Caco-2 (cell line): ENCODE measurements at regions not wholly inside any gene's neighbourhood (a gene's known extent, or its start where the extent isn't known, plus 50 kb on each side); places are given as distances from the start of the nearest gene placed in this dataset.

Experiments used
- BruUV-seq: library from RNA; stranded (reverse); fragments of 400-500 nt; replicated peaks from 2 replicates; lab custom pipeline; 2021; lab: Mats Ljungman, UMichigan
- CTCF ChIA-PET: fragments of 300-600 bp; sonication (Branson Sonifier 250); formaldehyde crosslinking; loops from one replicate; lab custom pipeline; 2022; ENCODE audit warnings: antibody characterized with exemption; lab: Charles Lee
- POLR2A ChIA-PET: fragments of 300-600 bp; sonication (Branson Sonifier 250); formaldehyde crosslinking; loops from one replicate; lab custom pipeline; 2022; ENCODE audit warnings: antibody characterized with exemption; lab: Charles Lee
- DNase-seq, 2 experiments: peaks; one replicate each; pipeline versions ENCODE4 v3.0.0 to v3.0.0-alpha.2; 2020 to 2022
- H3K27me3 ChIP-seq: replicated peaks from 2 replicates; pipeline ENCODE4 v1.6.0; 2011; ENCODE audit warnings: low read length; ENCODE audit not compliant: control insufficient read depth, insufficient read depth
- H3K36me3 ChIP-seq: 2 replicates; pipeline ENCODE4 v1.5.1; 2011; ENCODE audit warnings: low read length; ENCODE audit not compliant: control insufficient read depth, insufficient read depth
- H3K4me1 ChIP-seq: fragments of 250-450 bp; sonication (Bioruptor Pico); 2 replicates; pipeline ENCODE4 v1.5.1; 2020; ENCODE audit warnings: mild to moderate bottlenecking
- H3K4me3 ChIP-seq: 2 replicates; pipeline ENCODE4 v1.5.1; 2011; ENCODE audit warnings: low read depth, mild to moderate bottlenecking, control low read depth, low read length
- H3K9me3 ChIP-seq: fragments of 250-450 bp; sonication (Bioruptor Pico); 2 replicates; pipeline ENCODE4 v1.5.1; 2020; ENCODE audit warnings: mild to moderate bottlenecking, moderate library complexity
- H3K27ac Mint-ChIP-seq: one replicate; pipeline ENCODE4 v1.8.0; 2022; ENCODE audit warnings: mixed read lengths; ENCODE audit not compliant: unreplicated experiment
- H3K27me3 Mint-ChIP-seq: one replicate; pipeline ENCODE4 v1.8.0; 2022; ENCODE audit warnings: mixed read lengths; ENCODE audit not compliant: insufficient read depth, unreplicated experiment
- H3K36me3 Mint-ChIP-seq: one replicate; pipeline ENCODE4 v1.8.0; 2022; ENCODE audit warnings: mild to moderate bottlenecking, mixed read lengths; ENCODE audit not compliant: insufficient read depth, unreplicated experiment
- H3K4me1 Mint-ChIP-seq: one replicate; pipeline ENCODE4 v1.8.0; 2022; ENCODE audit warnings: low read depth, mixed read lengths; ENCODE audit not compliant: unreplicated experiment
- H3K4me3 Mint-ChIP-seq: one replicate; pipeline ENCODE4 v1.8.0; 2022; ENCODE audit warnings: mild to moderate bottlenecking, moderate library complexity, mixed read lengths; ENCODE audit not compliant: unreplicated experiment
- H3K9me3 Mint-ChIP-seq: one replicate; pipeline ENCODE4 v1.8.0; 2022; ENCODE audit warnings: mixed read lengths; ENCODE audit not compliant: unreplicated experiment
- CTCF ChIP-seq, 2 experiments: fragments of 200-600 bp in 1 of 2; IDR thresholded peaks; 1 replicate in 1 of 2; 2 replicates in 1 of 2; pipeline versions ENCODE4 v1.5.1 to v1.8.0; 2011 to 2022; ENCODE audit warnings: antibody characterized with exemption in 1 of 2, control low read depth in 1 of 2, inconsistent platforms in 1 of 2, low read depth in 1 of 2, low read length in 1 of 2, mild to moderate bottlenecking in 1 of 2, moderate library complexity in 1 of 2; ENCODE audit not compliant: insufficient read depth in 1 of 2, severe bottlenecking in 1 of 2, unreplicated experiment in 1 of 2
- intact Hi-C: fragments of 100-400 bp; cut with micrococcal nuclease; formaldehyde crosslinking; loops from one replicate; pipeline ENCODE4 v1.10.0; 2022; ENCODE audit not compliant: unreplicated experiment

DNA sequence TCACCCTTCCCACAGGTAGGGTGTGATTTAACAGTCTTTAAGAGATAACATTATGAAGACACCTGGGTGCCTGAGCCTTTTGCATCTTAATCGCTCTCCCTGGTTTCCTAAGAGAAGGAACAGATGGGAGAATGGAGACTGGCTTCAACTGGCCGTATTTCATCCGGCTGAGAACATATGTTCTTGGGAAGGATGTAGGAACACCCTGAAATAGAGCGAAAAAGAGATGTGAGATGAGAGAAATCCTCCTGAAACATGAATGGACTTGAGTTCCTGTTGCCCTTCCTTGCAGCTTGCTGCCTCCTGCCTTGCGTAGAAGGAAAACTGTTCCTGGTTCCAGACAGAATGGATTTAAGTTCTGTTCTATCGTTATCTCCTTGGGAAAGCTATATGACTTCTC, 385.4 kb upstream of the RBFOX1 start:
- Mint-ChIP-seq H3K4me1 (no peaks in the 10 kb centered on the region), H3K27ac (no peak overlapping the region), H3K36me3 (no peaks in the 10 kb centered on the region), H3K27me3 (peaks cover 2% of the 10 kb centered on the region), H3K4me3 (no peak overlapping the region), H3K9me3 (no peaks in the 10 kb centered on the region)
- Histone ChIP-seq H3K27me3 (no peaks in the 10 kb centered on the region), H3K4me1 (no peaks in the 10 kb centered on the region), H3K36me3 (no peaks in the 10 kb centered on the region), H3K4me3 (no peak overlapping the region), H3K9me3 (no peaks in the 10 kb centered on the region)
- no TSS peak for BruUV-seq
- no peak for DNase-seq
- intact Hi-C loops, result no loop called here
- CTCF ChIA-PET, result no interaction called here
- TF ChIP-seq CTCF (IDR thresholded peaks at IDR 0.05; ENCODE audit: insufficient read depth in 1 of 2, low read depth in 1 of 2, low read length in 1 of 2, severe bottlenecking in 1 of 2, unreplicated experiment in 1 of 2), result no peak
- POLR2A ChIA-PET, result no interaction called here

GRCh38 chr16:6946802-6947201, 385.8 kb upstream of the RBFOX1 start:
- intact Hi-C loops, result no loop called here
- H3K27ac Mint-ChIP-seq, result no peak overlapping the region

DNA sequence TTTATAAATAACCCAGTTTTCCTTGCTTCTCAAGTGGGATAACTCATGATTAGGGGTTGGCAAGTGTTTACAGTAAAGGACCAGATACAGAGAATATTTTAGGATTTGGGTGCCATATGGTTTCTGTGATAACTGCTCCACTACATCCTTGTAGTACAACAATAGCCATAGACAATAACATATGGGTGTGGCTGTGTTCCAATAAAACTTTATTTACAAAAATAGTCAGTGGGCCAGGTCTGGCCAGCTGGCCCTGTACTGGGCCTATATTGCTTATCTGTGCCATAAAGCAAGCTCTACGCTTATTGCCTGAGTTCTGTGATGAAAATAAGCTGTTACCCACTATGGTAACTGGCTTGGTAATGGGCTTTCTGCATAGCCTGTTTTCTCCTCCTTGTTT, 386.5 kb upstream of the RBFOX1 start:
- POLR2A ChIA-PET, result no interaction called here
- TF ChIP-seq CTCF (IDR thresholded peaks at IDR 0.05; ENCODE audit: insufficient read depth in 1 of 2, low read depth in 1 of 2, low read length in 1 of 2, severe bottlenecking in 1 of 2, unreplicated experiment in 1 of 2), result no peak
- peaks cover 2% of the 10 kb centered on the region for H3K27me3 Mint-ChIP-seq
- Histone ChIP-seq H3K9me3 (no peaks in the 10 kb centered on the region), H3K27me3 (no peaks in the 10 kb centered on the region), H3K4me1 (no peaks in the 10 kb centered on the region), H3K4me3 (no peak overlapping the region), H3K36me3 (no peaks in the 10 kb centered on the region)
- no peak for DNase-seq
- H3K4me1 Mint-ChIP-seq, result no peaks in the 10 kb centered on the region
- H3K9me3 Mint-ChIP-seq, result no peaks in the 10 kb centered on the region
- no peak overlapping the region for H3K4me3 Mint-ChIP-seq
- CTCF ChIA-PET, result no interaction called here
- no peaks in the 10 kb centered on the region for H3K36me3 Mint-ChIP-seq
- no peak overlapping the region for H3K27ac Mint-ChIP-seq
- intact Hi-C loops, result no loop called here
- BruUV-seq, result no TSS peak

More at GRCh38 chr16:6946802-6947201, 385.8 kb upstream of the RBFOX1 start:
- no peaks in the 10 kb centered on the region for H3K27me3 ChIP-seq
- no peak for DNase-seq
- H3K4me1 Mint-ChIP-seq, result no peaks in the 10 kb centered on the region
- TF ChIP-seq CTCF (IDR thresholded peaks at IDR 0.05; ENCODE audit: insufficient read depth in 1 of 2, low read depth in 1 of 2, low read length in 1 of 2, severe bottlenecking in 1 of 2, unreplicated experiment in 1 of 2), result no peak
- H3K36me3 ChIP-seq, result no peaks in the 10 kb centered on the region
- no peak overlapping the region for H3K4me3 Mint-ChIP-seq
- H3K9me3 Mint-ChIP-seq, result no peaks in the 10 kb centered on the region
- peaks cover 2% of the 10 kb centered on the region for H3K27me3 Mint-ChIP-seq
- no TSS peak for BruUV-seq
- no peaks in the 10 kb centered on the region for H3K4me1 ChIP-seq
- no peaks in the 10 kb centered on the region for H3K9me3 ChIP-seq
- ChIA-PET CTCF (no interaction called here), POLR2A (no interaction called here)
- no peaks in the 10 kb centered on the region for H3K36me3 Mint-ChIP-seq
- H3K4me3 ChIP-seq, result no peak overlapping the region
